H1 (cell line): ENCODE measurements at regions not wholly inside any gene's neighbourhood (a gene's known extent, or its start where the extent isn't known, plus 50 kb on each side); places are given as distances from the start of the nearest gene placed in this dataset.

Experiments
- EP300 ChIP-seq, 2 experiments: IDR thresholded peaks; 1 replicate in 1 of 2; 2 replicates in 1 of 2; pipeline ENCODE4 v1.6.1; 2011 to 2012; ENCODE audit warnings: low read depth in 2 of 2, low read length in 2 of 2, mild to moderate bottlenecking in 2 of 2, borderline replicate concordance in 1 of 2, inconsistent platforms in 1 of 2, moderate library complexity in 1 of 2
- EZH2 ChIP-seq: fragments of 200-600 bp; sonication (generic); IDR thresholded peaks from 2 replicates; pipeline ENCODE4 v1.7.1; 2012; ENCODE audit warnings: low read depth, mild to moderate bottlenecking, moderate library complexity, low read length, inconsistent platforms; ENCODE audit not compliant: severe bottlenecking
- FOSL1 ChIP-seq: IDR thresholded peaks from 2 replicates; pipeline ENCODE4 v1.6.1; 2011; ENCODE audit warnings: mild to moderate bottlenecking, low read depth, low read length, moderate library complexity; ENCODE audit not compliant: insufficient read depth
- HDAC6 ChIP-seq: IDR thresholded peaks from one replicate; pipeline ENCODE4 v1.7.1; 2012; ENCODE audit warnings: low read depth, mild to moderate bottlenecking, inconsistent platforms, low read length, moderate library complexity
- KDM1A ChIP-seq: fragments of 200-600, 300-600 bp; sonication (generic); IDR thresholded peaks from 2 replicates; pipeline ENCODE4 v1.7.1; 2016; ENCODE audit warnings: mild to moderate bottlenecking, low read length, borderline replicate concordance
- POLR2AphosphoS5 ChIP-seq: IDR thresholded peaks from 2 replicates; pipeline ENCODE4 v1.6.1; 2011; ENCODE audit warnings: low read depth, low read length
- SP2 ChIP-seq: IDR thresholded peaks from 2 replicates; pipeline ENCODE4 v1.6.1; 2012; ENCODE audit warnings: mild to moderate bottlenecking, low read length, inconsistent platforms
- TF ChIP-seq, protein P1 (sequence below), 3 experiments: IDR thresholded peaks; 1 replicate in 2 of 3; 2 replicates in 1 of 3; pipeline versions ENCODE4 v1.5.1 to v1.6.1; 2011; ENCODE audit warnings: low read length in 3 of 3, mild to moderate bottlenecking in 3 of 3, inconsistent platforms in 2 of 3, low read depth in 1 of 3, moderate library complexity in 1 of 3; ENCODE audit not compliant: insufficient read depth in 1 of 3; ENCODE audit errors: control extremely low read depth in 1 of 3

DNA sequence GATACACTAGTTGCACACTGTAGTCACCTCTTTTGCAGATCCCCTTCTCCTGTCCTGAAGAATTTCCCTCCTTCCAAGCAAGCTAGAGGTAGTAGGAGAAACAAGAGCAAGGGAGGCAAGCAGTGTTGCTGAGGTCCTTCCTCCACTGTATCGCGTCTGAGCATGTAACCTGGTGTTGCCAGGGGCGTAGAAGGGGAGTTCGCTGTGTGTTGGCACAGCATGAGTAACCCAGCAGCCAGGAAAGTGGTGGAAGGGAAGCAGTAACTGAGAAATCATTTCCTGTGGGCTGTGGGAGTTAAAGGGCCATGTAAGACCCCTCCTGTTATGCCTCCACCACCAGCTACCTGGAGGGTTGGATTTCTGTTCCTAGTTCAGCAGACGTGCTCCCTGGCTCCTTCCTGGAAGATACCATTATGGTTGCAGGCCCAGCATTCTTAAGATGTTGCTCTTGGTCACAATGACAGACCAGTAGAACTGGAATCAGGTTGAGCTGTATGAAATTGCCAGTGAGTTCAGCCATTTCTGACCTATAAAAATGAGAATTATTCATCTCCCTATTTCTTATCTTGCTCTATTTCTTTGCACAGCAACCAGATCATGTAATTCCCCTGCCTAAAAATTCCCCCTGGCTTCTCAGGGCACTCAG is 215.3 kb upstream of the TOPAZ1 start:
- TF ChIP-seq, protein P1, sequence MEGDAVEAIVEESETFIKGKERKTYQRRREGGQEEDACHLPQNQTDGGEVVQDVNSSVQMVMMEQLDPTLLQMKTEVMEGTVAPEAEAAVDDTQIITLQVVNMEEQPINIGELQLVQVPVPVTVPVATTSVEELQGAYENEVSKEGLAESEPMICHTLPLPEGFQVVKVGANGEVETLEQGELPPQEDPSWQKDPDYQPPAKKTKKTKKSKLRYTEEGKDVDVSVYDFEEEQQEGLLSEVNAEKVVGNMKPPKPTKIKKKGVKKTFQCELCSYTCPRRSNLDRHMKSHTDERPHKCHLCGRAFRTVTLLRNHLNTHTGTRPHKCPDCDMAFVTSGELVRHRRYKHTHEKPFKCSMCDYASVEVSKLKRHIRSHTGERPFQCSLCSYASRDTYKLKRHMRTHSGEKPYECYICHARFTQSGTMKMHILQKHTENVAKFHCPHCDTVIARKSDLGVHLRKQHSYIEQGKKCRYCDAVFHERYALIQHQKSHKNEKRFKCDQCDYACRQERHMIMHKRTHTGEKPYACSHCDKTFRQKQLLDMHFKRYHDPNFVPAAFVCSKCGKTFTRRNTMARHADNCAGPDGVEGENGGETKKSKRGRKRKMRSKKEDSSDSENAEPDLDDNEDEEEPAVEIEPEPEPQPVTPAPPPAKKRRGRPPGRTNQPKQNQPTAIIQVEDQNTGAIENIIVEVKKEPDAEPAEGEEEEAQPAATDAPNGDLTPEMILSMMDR (IDR thresholded peaks at IDR 0.05; ENCODE audit: control extremely low read depth in 1 of 3, insufficient read depth in 1 of 3, low read depth in 1 of 3, low read length in 3 of 3) = no peak
- TF ChIP-seq HDAC6 = no peak
- no peak for TF ChIP-seq EZH2
- no peak for TF ChIP-seq POLR2AphosphoS5
- TF ChIP-seq SP2 = no peak
- TF ChIP-seq KDM1A = no peak
- no peak for TF ChIP-seq EP300 (IDR thresholded peaks at IDR 0.05; ENCODE audit: borderline replicate concordance in 1 of 2, low read depth in 2 of 2, low read length in 2 of 2)
- no peak for TF ChIP-seq FOSL1
